ENCODE measurements at regions not wholly inside any gene's neighbourhood (a gene's known extent, or its start where the extent isn't known, plus 50 kb on each side); places are given as distances from the start of the nearest gene placed in this dataset.

DNA sequence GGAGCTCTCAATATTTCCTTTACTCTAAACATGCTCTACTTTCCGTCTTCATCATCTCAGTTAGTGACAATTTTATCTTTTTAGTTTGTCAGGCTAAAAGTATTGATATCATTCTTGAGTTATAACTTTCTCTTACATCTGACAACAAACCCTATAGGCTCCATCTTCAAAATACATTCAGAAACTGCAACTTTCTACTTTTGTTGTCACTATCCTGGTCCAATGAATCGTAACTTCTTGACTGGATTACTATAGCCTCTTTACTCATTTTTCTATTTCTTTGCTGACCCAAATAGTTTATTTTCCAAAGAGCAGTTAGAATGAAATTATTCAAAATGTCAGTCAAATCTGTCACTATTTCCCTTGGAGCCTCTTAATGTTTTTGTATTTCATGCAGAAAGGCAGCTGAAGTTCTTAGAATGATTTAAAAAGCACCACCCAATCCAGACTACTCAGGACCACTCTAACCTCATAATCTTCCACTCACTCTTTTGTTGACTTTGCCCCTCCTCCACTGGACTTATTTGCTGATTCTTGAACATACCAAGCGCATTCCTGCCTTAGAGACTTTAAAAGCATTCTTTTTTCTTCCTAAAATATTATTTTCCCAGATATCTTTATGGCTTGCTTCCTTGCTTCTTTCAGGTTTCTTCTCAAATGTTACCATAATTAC, 119.9 kb upstream of the CBLB start:
- no peak for TF ChIP-seq POLR2A (IDR thresholded peaks at IDR 0.05)
- TF ChIP-seq, protein P1, sequence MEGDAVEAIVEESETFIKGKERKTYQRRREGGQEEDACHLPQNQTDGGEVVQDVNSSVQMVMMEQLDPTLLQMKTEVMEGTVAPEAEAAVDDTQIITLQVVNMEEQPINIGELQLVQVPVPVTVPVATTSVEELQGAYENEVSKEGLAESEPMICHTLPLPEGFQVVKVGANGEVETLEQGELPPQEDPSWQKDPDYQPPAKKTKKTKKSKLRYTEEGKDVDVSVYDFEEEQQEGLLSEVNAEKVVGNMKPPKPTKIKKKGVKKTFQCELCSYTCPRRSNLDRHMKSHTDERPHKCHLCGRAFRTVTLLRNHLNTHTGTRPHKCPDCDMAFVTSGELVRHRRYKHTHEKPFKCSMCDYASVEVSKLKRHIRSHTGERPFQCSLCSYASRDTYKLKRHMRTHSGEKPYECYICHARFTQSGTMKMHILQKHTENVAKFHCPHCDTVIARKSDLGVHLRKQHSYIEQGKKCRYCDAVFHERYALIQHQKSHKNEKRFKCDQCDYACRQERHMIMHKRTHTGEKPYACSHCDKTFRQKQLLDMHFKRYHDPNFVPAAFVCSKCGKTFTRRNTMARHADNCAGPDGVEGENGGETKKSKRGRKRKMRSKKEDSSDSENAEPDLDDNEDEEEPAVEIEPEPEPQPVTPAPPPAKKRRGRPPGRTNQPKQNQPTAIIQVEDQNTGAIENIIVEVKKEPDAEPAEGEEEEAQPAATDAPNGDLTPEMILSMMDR (IDR thresholded peaks at IDR 0.05): no peak
- ATAC-seq (no peak), DNase-seq (no peak)
- 55 to 62% methylated on average over 3 of the region's 3 CpGs for WGBS, 2 donors
- H3K4me1 ChIP-seq: no peaks in the 10 kb centered on the region
- no peak overlapping the region for H3K4me3 ChIP-seq
- intact Hi-C loops (cut with DNase I): no loop called here
- H3K36me3 ChIP-seq (replicated peaks in 1 of 2; ENCODE audit: insufficient read depth in 1 of 2, low read depth in 2 of 2): no peaks in the 10 kb centered on the region
- no peaks in the 10 kb centered on the region for H3K27me3 ChIP-seq
- H3K27ac ChIP-seq: no peak overlapping the region
- H3K9me3 ChIP-seq: no peaks in the 10 kb centered on the region

DNA sequence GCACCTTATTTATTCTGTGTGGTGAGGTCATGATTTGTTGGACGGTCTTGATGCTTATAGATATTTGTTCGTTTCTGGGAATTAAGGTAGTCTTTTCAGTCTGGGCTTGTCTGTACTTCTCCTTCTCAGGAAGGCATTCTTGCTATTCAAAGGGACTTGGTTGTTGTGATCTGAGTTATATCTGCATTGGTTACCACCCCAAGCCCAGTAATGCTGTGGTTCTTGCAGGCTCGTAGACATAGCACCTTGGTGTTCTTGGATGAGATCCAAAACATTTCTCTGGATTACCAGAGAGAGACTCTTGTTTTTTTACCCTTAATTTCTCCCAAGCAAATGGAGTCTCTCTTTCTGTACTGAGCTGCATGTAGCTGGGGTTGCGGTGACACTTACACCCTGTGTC, 128.0 kb upstream of the CBLB start:
- no peaks in the 10 kb centered on the region for H3K4me1 ChIP-seq
- peaks cover 0 to 6% (median 0%) of the 10 kb centered on the region in 3 donors for H3K9me3 ChIP-seq
- ATAC-seq (no peak), DNase-seq (no peak)
- no peak overlapping the region for H3K4me3 ChIP-seq
- H3K27ac ChIP-seq: no peak overlapping the region
- intact Hi-C loops (cut with DNase I): no loop called here
- H3K27me3 ChIP-seq: no peaks in the 10 kb centered on the region
- WGBS, 2 donors: 67 to 71% methylated on average over 4 of the region's 4 CpGs
- TF ChIP-seq, protein P1 (IDR thresholded peaks at IDR 0.05): no peak
- TF ChIP-seq POLR2A (IDR thresholded peaks at IDR 0.05): no peak
- no peaks in the 10 kb centered on the region for H3K36me3 ChIP-seq (replicated peaks in 1 of 2; ENCODE audit: insufficient read depth in 1 of 2, low read depth in 2 of 2)

DNA sequence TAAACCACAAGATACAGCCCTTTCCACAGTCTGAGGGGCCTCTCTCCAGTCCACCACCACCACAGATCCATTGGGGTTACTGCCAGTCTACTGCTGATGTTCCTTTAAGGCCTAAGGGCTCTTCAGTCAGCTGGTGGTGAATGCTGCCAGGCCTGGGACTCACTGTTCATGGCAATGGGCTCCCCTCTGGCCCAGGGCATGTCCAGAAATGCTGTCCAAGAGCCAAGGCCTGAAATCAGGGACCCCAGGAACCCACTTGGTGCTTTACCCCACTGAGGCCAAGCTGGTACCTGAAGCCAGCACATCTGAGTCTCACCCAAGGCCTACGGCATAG, 128.6 kb upstream of the CBLB start:
- intact Hi-C loops (cut with DNase I): no loop called here
- 88 to 91% methylated on average over 1 of the region's 1 CpG for WGBS, 2 donors
- ATAC-seq: no peak
- H3K9me3 ChIP-seq: peaks cover 0 to 6% (median 0%) of the 10 kb centered on the region in 3 donors
- no peak for DNase-seq
- H3K27ac ChIP-seq: no peak overlapping the region
- H3K4me3 ChIP-seq: no peak overlapping the region
- no peaks in the 10 kb centered on the region for H3K27me3 ChIP-seq
- no peaks in the 10 kb centered on the region for H3K4me1 ChIP-seq
- H3K36me3 ChIP-seq (replicated peaks in 1 of 2; ENCODE audit: insufficient read depth in 1 of 2, low read depth in 2 of 2): no peaks in the 10 kb centered on the region
- TF ChIP-seq, protein P1 (IDR thresholded peaks at IDR 0.05): no peak
- TF ChIP-seq POLR2A (IDR thresholded peaks at IDR 0.05): no peak

DNA sequence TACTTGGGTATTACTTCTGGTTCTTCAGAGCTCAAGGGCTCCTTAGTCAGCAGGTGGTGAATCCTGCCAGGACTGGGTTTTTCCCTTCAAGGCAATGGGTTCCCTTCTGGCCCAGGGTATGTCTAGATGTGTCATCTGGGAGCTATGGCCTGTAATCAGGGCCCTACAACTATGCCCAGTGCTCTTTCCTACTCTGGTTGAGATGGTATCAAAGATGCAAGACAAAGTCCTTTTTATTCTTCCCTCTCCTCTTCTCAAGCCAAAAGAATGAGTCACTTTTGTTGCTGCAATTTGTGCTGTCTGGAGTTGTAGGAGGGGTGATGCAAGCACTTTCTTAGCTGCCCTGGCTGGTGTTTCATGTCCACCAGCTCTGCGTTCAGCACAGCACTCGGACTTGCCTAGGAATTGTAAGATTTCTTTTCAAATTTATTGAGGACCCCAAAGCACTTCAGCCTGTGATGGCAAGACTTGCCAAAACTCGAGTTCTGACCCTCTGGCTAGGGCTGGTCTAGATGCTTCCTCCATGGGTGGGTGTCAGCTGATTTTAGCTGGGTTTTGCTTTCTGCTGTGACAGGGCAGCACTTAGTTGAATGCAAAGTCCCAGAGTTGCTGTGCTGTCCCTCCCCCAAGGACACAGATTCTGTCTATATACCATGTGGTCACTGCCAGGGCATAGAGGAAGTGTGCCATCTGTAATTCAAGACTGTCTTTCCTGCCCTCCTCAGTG, 129.2 kb upstream of the CBLB start:
- H3K4me1 ChIP-seq: no peaks in the 10 kb centered on the region
- intact Hi-C loops (cut with DNase I): no loop called here
- peak; percentile 53 for ATAC-seq
- no peaks in the 10 kb centered on the region for H3K27me3 ChIP-seq
- no peaks in the 10 kb centered on the region for H3K36me3 ChIP-seq (replicated peaks in 1 of 2; ENCODE audit: insufficient read depth in 1 of 2, low read depth in 2 of 2)
- peak in 2 of 4 donors; percentile 4 to 25 for DNase-seq
- H3K4me3 ChIP-seq: no peak overlapping the region
- WGBS, 2 donors: 56 to 66% methylated on average over 3 of the region's 3 CpGs
- no peak overlapping the region for H3K27ac ChIP-seq
- peaks cover 0 to 6% (median 0%) of the 10 kb centered on the region in 3 donors for H3K9me3 ChIP-seq
- no peak for TF ChIP-seq POLR2A (IDR thresholded peaks at IDR 0.05)

DNA sequence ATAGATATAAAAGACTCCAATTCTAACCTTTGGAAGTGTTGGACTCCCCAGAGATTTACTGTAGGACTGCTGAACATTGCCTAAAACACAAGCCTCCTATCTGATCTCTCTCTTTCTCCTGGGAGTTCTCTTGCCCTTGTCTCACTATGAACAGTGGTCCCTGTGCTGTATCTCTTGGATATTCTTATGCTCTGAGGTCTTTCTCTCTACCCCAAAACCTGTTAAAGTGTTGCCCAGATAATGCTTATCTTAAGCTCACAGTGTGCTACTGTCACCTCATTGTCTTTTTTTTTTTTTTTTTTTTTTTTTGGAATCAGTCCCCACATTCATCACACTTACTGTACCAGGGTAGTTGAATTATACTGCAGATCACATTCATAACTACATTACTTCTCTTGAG, 131.0 kb upstream of the CBLB start:
- H3K9me3 ChIP-seq: peaks cover 0 to 6% (median 0%) of the 10 kb centered on the region in 3 donors
- ATAC-seq (no peak), DNase-seq (no peak)
- H3K4me1 ChIP-seq: peaks cover 1% of the 10 kb centered on the region
- TF ChIP-seq, protein P1 (IDR thresholded peaks at IDR 0.05): no peak
- no peaks in the 10 kb centered on the region for H3K36me3 ChIP-seq (replicated peaks in 1 of 2; ENCODE audit: insufficient read depth in 1 of 2, low read depth in 2 of 2)
- H3K4me3 ChIP-seq: no peak overlapping the region
- H3K27me3 ChIP-seq: no peaks in the 10 kb centered on the region
- H3K27ac ChIP-seq: no peak overlapping the region
- intact Hi-C loops (cut with DNase I): no loop called here

Measured in body of pancreas (tissue), 4 donors.